ENCODE measurements at regions not wholly inside any gene's neighbourhood (a gene's known extent, or its start where the extent isn't known, plus 50 kb on each side); places are given as distances from the start of the nearest gene placed in this dataset.

DNA sequence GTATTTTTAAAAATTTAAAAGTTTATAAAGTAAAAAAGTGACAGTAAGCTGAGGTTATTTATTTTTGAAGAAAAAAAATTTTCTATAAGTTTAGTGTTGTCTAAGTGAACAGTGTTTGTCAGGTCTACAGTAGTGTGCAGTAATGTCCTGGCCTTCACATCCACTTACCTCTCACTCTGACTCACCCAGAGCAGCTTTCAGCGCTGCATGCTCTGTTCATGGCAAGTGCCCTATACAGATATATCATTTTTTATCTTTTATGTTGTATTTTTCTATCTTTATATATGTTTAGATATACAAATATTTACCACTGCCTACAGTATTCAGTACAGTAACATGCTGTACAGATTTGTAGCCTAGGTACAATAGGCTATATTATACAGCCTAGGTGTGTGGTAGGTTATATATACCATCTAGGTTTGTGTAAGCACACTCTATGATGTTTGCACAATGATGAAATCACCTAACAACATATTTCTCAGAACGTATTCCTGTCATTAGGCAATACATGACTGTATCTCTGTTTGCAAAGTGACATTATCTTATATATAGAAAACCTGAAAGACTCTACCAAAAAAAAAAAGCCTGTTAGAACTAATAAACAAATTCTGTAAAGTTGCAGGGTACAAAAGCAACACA lies 75.9 kb upstream of the TMC3 start:
- TF ChIP-seq, protein P1, sequence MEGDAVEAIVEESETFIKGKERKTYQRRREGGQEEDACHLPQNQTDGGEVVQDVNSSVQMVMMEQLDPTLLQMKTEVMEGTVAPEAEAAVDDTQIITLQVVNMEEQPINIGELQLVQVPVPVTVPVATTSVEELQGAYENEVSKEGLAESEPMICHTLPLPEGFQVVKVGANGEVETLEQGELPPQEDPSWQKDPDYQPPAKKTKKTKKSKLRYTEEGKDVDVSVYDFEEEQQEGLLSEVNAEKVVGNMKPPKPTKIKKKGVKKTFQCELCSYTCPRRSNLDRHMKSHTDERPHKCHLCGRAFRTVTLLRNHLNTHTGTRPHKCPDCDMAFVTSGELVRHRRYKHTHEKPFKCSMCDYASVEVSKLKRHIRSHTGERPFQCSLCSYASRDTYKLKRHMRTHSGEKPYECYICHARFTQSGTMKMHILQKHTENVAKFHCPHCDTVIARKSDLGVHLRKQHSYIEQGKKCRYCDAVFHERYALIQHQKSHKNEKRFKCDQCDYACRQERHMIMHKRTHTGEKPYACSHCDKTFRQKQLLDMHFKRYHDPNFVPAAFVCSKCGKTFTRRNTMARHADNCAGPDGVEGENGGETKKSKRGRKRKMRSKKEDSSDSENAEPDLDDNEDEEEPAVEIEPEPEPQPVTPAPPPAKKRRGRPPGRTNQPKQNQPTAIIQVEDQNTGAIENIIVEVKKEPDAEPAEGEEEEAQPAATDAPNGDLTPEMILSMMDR (IDR thresholded peaks at IDR 0.05), result no peak
- TF ChIP-seq TCF7L2 (IDR thresholded peaks at IDR 0.05; ENCODE audit: low read depth, low read length), result no peak
- no peak for TF ChIP-seq POLR2AphosphoS5 (IDR thresholded peaks at IDR 0.05; ENCODE audit: low read depth, low read length)
